ENCODE measurements at regions not wholly inside any gene's neighbourhood (a gene's known extent, or its start where the extent isn't known, plus 50 kb on each side); places are given as distances from the start of the nearest gene placed in this dataset.

DNA sequence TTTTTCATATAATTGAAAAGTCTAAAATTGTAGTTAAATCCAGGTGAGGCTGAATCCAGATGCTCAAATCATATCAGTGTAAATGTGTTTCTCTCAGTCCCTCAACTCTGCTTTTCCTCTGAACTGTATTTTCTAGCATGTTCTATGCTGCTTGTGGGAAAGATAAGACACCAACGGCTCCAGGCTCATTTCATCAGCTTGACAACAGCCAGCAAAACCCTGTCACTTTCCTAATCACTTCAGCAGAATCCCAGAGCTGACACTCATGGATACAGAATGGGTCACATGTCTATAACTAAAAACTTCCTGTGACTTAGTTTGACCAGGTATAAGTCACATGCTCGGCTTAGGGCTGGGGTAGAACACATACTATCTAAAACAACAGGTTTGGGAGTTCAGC is 179.4 kb upstream of the ADRA1B start:
- TF ChIP-seq, protein P1, sequence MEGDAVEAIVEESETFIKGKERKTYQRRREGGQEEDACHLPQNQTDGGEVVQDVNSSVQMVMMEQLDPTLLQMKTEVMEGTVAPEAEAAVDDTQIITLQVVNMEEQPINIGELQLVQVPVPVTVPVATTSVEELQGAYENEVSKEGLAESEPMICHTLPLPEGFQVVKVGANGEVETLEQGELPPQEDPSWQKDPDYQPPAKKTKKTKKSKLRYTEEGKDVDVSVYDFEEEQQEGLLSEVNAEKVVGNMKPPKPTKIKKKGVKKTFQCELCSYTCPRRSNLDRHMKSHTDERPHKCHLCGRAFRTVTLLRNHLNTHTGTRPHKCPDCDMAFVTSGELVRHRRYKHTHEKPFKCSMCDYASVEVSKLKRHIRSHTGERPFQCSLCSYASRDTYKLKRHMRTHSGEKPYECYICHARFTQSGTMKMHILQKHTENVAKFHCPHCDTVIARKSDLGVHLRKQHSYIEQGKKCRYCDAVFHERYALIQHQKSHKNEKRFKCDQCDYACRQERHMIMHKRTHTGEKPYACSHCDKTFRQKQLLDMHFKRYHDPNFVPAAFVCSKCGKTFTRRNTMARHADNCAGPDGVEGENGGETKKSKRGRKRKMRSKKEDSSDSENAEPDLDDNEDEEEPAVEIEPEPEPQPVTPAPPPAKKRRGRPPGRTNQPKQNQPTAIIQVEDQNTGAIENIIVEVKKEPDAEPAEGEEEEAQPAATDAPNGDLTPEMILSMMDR (IDR thresholded peaks at IDR 0.05; ENCODE audit: low read depth, low read length, missing control alignments) = no peak
- no peak for DNase-seq (ENCODE audit: low read depth)
- no peak overlapping the region for H3K4me3 ChIP-seq (ENCODE audit: low read depth, low read length)

DNA sequence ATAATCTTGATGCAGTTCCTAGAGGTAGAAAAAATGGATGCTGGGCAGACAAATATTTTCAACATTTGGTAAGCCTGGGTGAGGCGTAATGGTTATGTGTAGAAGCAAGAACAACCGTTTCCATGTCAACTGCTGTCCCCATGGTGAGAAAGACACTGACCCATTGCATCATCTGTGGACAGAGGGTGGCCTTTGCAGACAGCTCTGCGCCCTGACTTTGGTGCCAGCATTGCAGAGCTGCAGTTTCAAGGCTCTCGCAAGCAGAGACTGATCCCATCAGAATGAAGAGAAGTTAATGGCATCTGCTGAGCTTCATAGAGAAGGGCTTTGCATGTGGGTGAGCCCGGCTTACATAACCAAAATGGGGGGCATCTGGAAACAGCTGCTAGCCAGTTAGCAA is 179.0 kb upstream of the ADRA1B start:
- TF ChIP-seq, protein P1 (IDR thresholded peaks at IDR 0.05; ENCODE audit: low read depth, low read length, missing control alignments) = no peak
- DNase-seq (ENCODE audit: low read depth) = no peak
- no peak overlapping the region for H3K4me3 ChIP-seq (ENCODE audit: low read depth, low read length)

DNA sequence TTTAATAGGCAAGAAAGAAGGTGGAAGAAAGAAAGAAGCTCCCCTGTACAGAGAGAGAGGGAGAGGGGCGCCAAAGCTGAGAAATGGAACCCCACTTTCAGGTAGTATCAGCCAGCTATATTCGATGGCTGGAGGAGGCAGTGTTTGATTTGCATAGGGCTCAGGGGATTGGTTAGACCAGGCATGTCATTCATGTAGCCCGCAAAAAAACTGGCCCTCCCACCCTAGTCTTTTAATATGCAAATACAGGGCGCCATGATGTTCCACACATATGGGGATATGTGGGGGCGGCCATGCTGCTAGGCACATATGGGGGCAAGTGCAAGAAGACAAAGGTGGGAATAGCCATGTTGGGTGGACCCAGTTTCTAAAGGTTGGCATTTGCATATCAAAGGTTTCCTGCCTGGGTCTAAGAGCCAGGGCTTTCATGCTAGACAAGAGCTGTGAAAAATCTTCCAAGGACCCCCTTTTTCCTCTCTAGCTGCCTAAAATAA is 174.4 kb upstream of the ADRA1B start:
- no peak overlapping the region for H3K4me3 ChIP-seq (ENCODE audit: low read depth, low read length)
- TF ChIP-seq, protein P1 (IDR thresholded peaks at IDR 0.05; ENCODE audit: low read depth, low read length, missing control alignments) = no peak
- DNase-seq (ENCODE audit: low read depth) = no peak

DNA sequence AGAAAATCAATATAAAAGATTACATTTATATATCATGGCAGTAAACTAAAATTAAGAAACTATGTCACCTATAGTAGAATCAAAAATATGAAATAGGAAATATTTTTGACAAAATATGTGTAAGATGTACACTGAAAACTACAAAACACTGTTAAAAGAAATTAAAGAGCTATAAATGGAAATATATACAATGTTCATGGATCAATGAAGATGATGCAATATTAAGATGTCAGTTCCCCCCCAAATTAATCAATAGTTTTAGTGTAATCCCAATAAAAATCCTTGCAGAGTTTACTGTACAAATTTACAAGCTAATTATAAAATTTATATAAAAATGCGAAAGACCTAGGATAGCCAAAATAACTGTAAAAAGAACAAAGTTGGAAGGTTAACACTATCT is 173.0 kb upstream of the ADRA1B start:
- TF ChIP-seq, protein P1 (IDR thresholded peaks at IDR 0.05; ENCODE audit: low read depth, low read length, missing control alignments) = no peak
- DNase-seq (ENCODE audit: low read depth) = no peak
- H3K4me3 ChIP-seq (ENCODE audit: low read depth, low read length) = no peak overlapping the region

DNA sequence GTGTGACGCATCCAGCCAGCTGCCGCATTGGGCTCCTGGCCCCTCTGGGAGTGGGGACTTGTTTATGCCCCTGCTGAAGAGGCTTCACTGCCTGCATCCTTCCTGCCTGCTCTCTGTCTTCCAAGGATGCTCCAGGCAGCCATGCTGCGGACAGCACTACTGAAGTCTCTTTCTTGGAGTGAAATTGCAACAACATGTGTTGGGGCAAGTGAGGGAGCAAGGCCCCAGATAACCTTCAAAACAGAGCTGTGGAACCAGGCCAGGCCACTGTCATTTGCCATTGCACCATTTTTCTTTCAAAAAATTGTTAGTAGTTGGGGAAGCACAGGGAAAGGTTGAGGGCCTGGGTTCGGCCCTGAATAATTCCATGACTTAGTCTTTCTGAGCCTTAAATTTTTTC is 169.6 kb upstream of the ADRA1B start:
- TF ChIP-seq, protein P1 (IDR thresholded peaks at IDR 0.05; ENCODE audit: low read depth, low read length, missing control alignments) = no peak
- DNase-seq (ENCODE audit: low read depth) = no peak
- H3K4me3 ChIP-seq (ENCODE audit: low read depth, low read length) = no peak overlapping the region

DNA sequence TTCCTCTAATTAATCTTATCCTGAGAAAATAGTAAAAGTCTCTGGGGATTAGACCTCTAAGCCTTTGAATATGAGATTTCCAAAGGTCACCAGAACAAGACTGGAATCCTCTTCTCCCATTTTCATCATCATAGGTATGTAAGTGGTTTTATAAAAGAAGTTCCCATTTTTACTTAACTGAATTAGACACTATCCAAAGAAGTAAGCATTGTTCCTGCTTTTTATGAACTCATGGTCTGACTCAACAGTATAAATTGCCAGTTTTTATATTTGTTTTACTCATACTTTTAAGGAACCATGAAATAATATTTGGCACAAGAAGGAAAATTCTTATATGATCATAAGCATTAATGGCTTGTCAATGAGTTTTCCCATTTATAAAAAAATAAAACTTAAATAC is 167.1 kb upstream of the ADRA1B start:
- no peak for DNase-seq (ENCODE audit: low read depth)
- TF ChIP-seq, protein P1 (IDR thresholded peaks at IDR 0.05; ENCODE audit: low read depth, low read length, missing control alignments) = no peak
- H3K4me3 ChIP-seq (ENCODE audit: low read depth, low read length) = no peak overlapping the region

DNA sequence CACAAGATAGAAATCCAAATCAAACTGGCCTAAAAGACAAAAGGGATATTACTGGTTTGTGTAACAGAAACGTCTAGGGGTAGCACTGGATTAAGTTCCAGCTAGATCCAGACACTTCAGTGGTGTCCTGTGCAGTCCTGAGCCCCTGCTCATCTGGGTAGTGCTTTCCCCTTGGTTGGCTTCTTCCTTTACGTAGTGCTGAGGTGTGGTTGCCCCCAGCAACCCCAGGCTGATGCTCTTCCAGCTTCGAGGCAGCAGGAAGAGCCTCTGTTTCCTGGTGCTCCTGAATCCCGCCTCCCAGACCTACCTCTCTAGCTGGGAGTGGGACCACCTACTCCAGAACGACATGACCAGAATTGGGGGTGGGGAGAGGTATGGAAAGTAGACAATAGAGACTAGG is 166.1 kb upstream of the ADRA1B start:
- H3K4me3 ChIP-seq (ENCODE audit: low read depth, low read length) = no peak overlapping the region
- DNase-seq (ENCODE audit: low read depth) = no peak
- TF ChIP-seq, protein P1 (IDR thresholded peaks at IDR 0.05; ENCODE audit: low read depth, low read length, missing control alignments) = no peak

Data from GM12864 (cell line).